GM12878 (cell line): ENCODE measurements at regions not wholly inside any gene's neighbourhood (a gene's known extent, or its start where the extent isn't known, plus 50 kb on each side); places are given as distances from the start of the nearest gene placed in this dataset.

Experiments
- SMC3 ChIP-seq: IDR thresholded peaks from 2 replicates; pipeline ENCODE4 v1.6.1; 2011; ENCODE audit warnings: low read length, improper control_type of control experiment, borderline replicate concordance
- ZNF274 ChIP-seq: IDR thresholded peaks from one replicate; pipeline ENCODE4 v1.8.0; 2011; ENCODE audit not compliant: insufficient read length, insufficient read depth

- no peak for TF ChIP-seq ZNF274
- no peak for TF ChIP-seq SMC3
Measured at GRCh38 chr2:176533505-176534193, 264.4 kb downstream of the MTX2 start.
